ENCODE measurements at regions not wholly inside any gene's neighbourhood (a gene's known extent, or its start where the extent isn't known, plus 50 kb on each side); places are given as distances from the start of the nearest gene placed in this dataset.
A peak's percentile ranks its signal among the peaks of the same experiment; 100 is the strongest.

DNA sequence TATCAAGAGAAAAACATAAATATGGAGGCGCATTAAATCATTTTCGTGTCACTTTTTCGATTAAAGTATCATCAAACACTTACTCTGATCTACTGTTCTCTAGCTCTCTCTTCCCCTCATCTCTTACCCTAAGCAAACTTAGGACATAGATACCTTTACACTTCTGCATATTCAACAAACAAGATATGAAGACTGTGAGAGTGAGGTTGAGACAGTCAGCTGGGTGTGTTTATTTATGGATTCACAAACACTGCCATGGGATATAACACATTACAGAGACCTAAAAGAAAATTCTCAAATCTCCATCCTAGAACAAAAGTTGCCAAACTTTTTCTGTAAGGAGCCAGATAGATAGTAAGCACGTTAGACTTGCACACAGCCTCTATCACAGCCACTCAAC lies 85.2 kb upstream of the ZNF385D start:
- no peak overlapping the region for H3K4me2 ChIP-seq
- H3K9me3 ChIP-seq, result no peaks in the 10 kb centered on the region
- no peaks in the 10 kb centered on the region for H4K20me1 ChIP-seq (ENCODE audit: insufficient read depth)
- no peak overlapping the region for H3K9ac ChIP-seq
- H3K36me3 ChIP-seq (replicated peaks in 1 of 2; ENCODE audit: control insufficient read depth in 1 of 2, insufficient read depth in 2 of 2, low read length in 1 of 2), result no peaks in the 10 kb centered on the region
- ChIA-PET POLR2A (no interaction called here), CTCF (interaction anchor here (1.7 kb wide), 1 partner anchor 58 kb away, joined by 4 read pairs; no protein-coding TSS in a partner anchor)
- H2AFZ ChIP-seq (ENCODE audit: low read depth), result no peak overlapping the region
- TF ChIP-seq NRF1 (IDR thresholded peaks at IDR 0.05; ENCODE audit: low read depth, low read length), result no peak
- TF ChIP-seq CHD2 (IDR thresholded peaks at IDR 0.05; ENCODE audit: low read length, partially characterized antibody), result no peak
- TF ChIP-seq, protein P1, sequence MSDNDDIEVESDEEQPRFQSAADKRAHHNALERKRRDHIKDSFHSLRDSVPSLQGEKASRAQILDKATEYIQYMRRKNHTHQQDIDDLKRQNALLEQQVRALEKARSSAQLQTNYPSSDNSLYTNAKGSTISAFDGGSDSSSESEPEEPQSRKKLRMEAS (IDR thresholded peaks at IDR 0.05; ENCODE audit: low read depth), result no peak
- no peak for TF ChIP-seq TCF12 (IDR thresholded peaks at IDR 0.05)
- no peak for TF ChIP-seq POLR2AphosphoS5 (IDR thresholded peaks at IDR 0.05; ENCODE audit: low read depth, low read length)
- no peak for TF ChIP-seq FOXJ3 (CRISPR knock-in tag; IDR thresholded peaks at IDR 0.05)
- TF ChIP-seq FOXM1 (IDR thresholded peaks at IDR 0.05; ENCODE audit: low read depth), result no peak
- TF ChIP-seq MEF2A (IDR thresholded peaks at IDR 0.05; ENCODE audit: borderline replicate concordance, low read depth), result no peak
- TF ChIP-seq PBX3 (IDR thresholded peaks at IDR 0.05), result no peak
- no peak for TF ChIP-seq GATA2 (CRISPR knock-in tag; IDR thresholded peaks at IDR 0.05)
- no peak for TF ChIP-seq SMC3 (IDR thresholded peaks at IDR 0.05; ENCODE audit: low read depth, low read length)
- TF ChIP-seq RAD21 (IDR thresholded peaks at IDR 0.05; ENCODE audit: low read length), result no peak
- H3K27me3 ChIP-seq (ENCODE audit: insufficient read depth), result no peaks in the 10 kb centered on the region
- no peak overlapping the region for H3K27ac ChIP-seq (ENCODE audit: low read depth in 2 of 2, low read length in 1 of 2)
- H3K4me3 ChIP-seq (ENCODE audit: low read depth in 2 of 2, low read length in 1 of 2), result no peak overlapping the region
- no peaks in the 10 kb centered on the region for H3F3A ChIP-seq (replicated peaks; ENCODE audit: insufficient read depth)
- peaks cover 0 to 3% of the 10 kb centered on the region in 2 experiments; a peak in 1 of 4 replicates for H3K4me1 ChIP-seq (ENCODE audit: control insufficient read depth in 1 of 2, insufficient read depth in 2 of 2, low read depth in 1 of 2, low read length in 1 of 2)
- no peaks in the 10 kb centered on the region for H3K9me2 ChIP-seq
- no peak for DNase-seq
- H3K79me2 ChIP-seq (ENCODE audit: insufficient read depth), result no peaks in the 10 kb centered on the region
- 63% methylated on average over 4 of the region's 4 CpGs for WGBS (ENCODE audit: low lambda C conversion rate)

DNA sequence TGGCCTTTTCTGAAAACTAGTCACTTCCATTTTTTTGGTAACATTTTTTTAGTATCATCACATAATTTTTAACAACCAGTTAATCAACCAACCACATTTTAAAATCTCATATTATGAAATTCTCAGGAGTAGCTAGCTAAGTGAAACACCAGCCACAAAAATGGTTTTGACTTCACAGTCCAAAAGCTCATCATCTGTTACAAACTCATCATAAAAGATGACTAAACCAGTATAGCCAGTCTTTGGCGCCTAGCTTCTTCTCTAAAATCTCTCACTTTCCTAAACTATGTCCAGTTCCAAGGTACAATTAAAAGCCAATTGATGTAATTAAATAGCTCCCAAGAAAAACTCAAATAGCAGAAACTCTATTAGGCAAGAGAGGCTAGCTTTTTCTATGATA lies 88.2 kb upstream of the ZNF385D start:
- Histone ChIP-seq H3K4me3 (ENCODE audit: low read depth in 2 of 2, low read length in 1 of 2) (no peak overlapping the region), H3K36me3 (replicated peaks in 1 of 2; ENCODE audit: control insufficient read depth in 1 of 2, insufficient read depth in 2 of 2, low read length in 1 of 2) (no peaks in the 10 kb centered on the region), H3K9me3 (no peaks in the 10 kb centered on the region), H3K27ac (ENCODE audit: low read depth in 2 of 2, low read length in 1 of 2) (peak overlapping the region in 1 of 2 experiments; percentile 73; a peak in 2 of 4 replicates), H3K4me1 (ENCODE audit: control insufficient read depth in 1 of 2, insufficient read depth in 2 of 2, low read depth in 1 of 2, low read length in 1 of 2) (peaks cover 0 to 3% of the 10 kb centered on the region in 2 experiments; a peak in 1 of 4 replicates), H3K4me2 (no peak overlapping the region), H3K79me2 (ENCODE audit: insufficient read depth) (no peaks in the 10 kb centered on the region), H3K9me2 (no peaks in the 10 kb centered on the region), H3K27me3 (ENCODE audit: insufficient read depth) (no peaks in the 10 kb centered on the region), H2AFZ (ENCODE audit: low read depth) (peak overlapping the region; percentile 26; the same call in 1 of the 2 replicates), H4K20me1 (ENCODE audit: insufficient read depth) (no peaks in the 10 kb centered on the region), H3F3A (replicated peaks; ENCODE audit: insufficient read depth) (no peaks in the 10 kb centered on the region), H3K9ac (no peak overlapping the region)
- whole genome bisulfite sequencing (ENCODE audit: low lambda C conversion rate), result 68% methylated on average over 1 of the region's 1 CpG
- no peak for DNase-seq
- ChIA-PET POLR2A (no interaction called here), CTCF (interaction anchor here (1.0 kb wide), 2 partner anchors 49 to 155 kb away, joined by 3 read pairs; no protein-coding TSS in a partner anchor)
- TF ChIP-seq FOXM1 (IDR thresholded peaks at IDR 0.05; ENCODE audit: low read depth), result no peak
- TF ChIP-seq USF1 (IDR thresholded peaks at IDR 0.05; ENCODE audit: borderline replicate concordance, low read depth), result no peak
- TF ChIP-seq NRF1 (IDR thresholded peaks at IDR 0.05; ENCODE audit: low read depth, low read length), result no peak
- TF ChIP-seq EZH2phosphoT487 (IDR thresholded peaks at IDR 0.05; ENCODE audit: borderline replicate concordance, low read depth), result no peak
- TF ChIP-seq PBX3 (IDR thresholded peaks at IDR 0.05), result no peak
- TF ChIP-seq FOSL2 (IDR thresholded peaks at IDR 0.05; ENCODE audit: borderline replicate concordance, low read depth), result no peak
- TF ChIP-seq RCOR1 (IDR thresholded peaks at IDR 0.05; ENCODE audit: low read length), result no peak
- TF ChIP-seq GATA2 (CRISPR knock-in tag; IDR thresholded peaks at IDR 0.05), result no peak
- no peak for TF ChIP-seq RXRA (IDR thresholded peaks at IDR 0.05; ENCODE audit: borderline replicate concordance, low read depth)
- TF ChIP-seq SIN3A (IDR thresholded peaks at IDR 0.05; ENCODE audit: borderline replicate concordance, low read depth, low read length), result no peak

Measured in SK-N-SH (cell line).